Kasumi-1 (cell line): ENCODE measurements at regions not wholly inside any gene's neighbourhood (a gene's known extent, or its start where the extent isn't known, plus 50 kb on each side); places are given as distances from the start of the nearest gene placed in this dataset.

Experiments
- DNase-seq, 2 experiments: peaks; one replicate each; lab custom pipeline; 2025; lab: John Stamatoyannopoulos, UW

DNA sequence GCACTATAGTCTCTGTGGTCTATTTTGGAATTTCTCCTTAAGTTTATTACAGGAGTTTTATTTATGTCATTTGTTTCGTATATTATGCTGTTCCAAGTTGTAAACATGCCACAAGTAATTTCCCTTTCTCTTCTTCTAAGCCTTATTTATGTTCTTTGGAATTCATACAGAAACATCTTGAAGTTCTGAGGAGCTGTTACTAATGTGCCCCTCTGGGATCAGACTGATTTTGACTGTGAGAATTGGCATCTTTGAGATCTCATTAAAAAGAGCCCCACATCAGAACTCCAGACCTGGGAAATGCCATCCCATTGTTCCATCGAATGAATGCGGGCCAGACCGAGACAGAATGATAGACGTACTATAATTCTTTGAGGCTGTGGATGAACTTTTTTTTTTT is 138.8 kb upstream of the CD180 start:
- DNase-seq = no peak

DNA sequence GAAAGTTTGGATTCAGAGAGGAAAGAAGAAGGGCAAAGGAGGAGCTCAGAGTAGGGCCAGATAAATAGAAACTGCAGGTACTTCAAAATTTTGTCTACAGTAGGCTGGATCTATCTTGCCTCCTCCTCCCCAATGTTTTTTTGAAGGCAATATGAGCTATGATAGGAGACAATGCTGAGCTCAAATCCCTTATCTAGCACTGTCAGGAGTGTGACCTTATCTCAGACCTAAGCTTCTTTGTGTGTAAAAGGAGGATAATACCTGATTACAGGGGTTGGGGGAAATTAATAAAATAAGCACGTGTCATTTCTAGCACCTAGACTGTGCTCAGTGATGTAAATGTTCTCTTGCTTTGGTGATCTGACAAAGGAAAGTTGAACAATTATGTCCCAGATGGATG is 137.8 kb upstream of the CD180 start:
- DNase-seq = no peak

DNA sequence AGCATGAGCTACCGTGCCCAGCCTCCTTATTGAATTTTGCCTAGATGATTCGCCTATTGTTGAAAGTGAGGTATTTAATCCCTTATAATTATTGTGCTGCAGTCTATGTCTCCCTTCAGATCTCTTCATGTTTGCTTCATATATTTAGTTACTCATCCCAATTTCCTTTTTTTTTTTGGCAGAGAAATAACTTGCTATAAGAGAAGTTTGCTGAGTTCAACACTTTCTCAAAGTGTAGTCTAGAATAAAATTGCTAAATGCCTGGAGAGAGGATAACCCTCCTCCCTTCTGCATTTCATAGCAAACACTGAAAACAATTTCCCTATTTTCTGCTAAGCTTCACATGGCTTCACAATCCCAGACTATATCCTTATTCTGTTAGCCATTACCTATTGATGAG is 136.6 kb upstream of the CD180 start:
- DNase-seq = no peak

DNA sequence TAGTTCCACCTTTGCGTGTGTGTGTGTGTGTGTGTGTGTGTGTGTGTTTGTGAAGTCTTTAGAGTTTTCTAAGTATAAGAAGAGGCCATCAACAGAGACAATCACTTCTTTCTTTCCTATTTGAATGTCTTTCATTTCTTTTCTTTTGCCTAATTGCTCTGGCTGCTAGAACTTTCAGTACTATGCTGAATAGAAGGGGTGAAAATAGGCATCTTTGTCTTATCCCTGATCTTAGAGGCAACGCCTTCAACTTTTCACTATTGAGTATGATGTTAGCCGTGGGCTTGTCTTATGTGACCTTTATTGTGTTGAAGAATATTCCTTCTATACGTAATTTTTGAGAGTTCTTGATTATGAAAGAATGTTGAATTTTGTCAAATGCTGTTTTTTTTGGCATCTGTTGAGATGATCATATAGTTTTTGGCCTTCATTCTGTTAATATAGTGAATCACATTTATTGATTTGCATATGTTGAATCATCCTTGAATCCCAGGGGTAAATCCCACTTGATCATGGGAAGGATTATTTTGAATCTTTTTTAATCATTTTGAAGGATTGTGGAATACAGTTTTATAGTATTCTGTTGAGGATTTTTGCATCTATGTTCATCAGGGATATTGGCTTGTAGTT is 134.8 kb upstream of the CD180 start:
- DNase-seq = no peak

DNA sequence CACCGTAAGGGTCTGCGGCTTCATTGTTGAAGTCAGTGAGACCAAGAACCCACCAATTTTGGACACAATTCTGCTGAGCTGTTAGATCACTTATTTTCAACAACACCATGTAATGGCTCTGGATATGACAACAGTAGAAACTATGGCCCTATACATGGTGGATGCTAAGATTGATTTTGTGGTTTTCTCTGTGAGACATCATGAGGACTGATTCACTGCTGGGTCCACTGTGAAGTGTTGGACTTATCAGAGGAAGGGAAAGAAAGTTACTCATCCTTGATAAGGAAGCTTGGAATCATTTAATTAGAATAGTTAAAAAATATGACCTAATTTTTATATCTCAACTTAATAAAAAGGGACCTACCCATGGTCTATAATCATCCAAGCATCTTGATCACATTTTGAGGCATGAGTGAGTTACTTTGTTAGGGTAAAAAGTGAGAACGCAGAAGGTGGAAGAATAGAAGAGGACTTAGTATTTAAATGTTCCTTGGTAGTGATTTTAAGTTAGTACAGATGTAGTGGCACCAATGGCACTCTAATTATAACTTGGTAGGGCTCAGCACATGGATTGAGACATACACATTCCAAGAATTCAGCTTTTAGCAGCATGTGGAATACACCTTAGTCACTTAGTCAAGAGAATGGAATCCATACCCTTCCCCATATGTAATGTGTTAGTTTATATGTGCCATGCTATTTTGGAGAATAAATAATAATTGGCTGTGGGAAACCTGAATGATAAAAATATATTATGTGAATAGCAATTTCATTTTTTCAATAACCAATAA is 123.5 kb upstream of the CD180 start:
- no peak for DNase-seq

DNA sequence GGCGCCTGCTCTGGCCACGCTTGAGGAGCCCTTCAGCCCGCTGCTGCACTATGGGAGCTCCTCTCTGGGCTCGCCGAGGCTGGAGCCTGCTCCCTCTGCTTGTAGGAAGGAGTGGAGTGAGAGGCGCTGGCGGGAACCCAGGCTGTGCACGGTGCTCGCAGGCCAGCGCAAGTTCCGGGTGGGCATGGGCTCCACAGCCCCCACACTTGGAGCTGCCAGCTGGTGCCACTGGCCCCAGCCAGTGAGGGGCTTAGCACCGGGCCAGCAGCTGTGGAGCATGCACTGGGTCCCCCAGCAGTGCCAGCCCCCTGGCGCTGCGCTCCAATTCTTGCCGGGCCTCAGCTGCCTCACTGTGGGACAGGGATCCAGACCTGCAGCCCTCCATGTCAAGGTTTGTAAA is 122.1 kb upstream of the CD180 start:
- no peak for DNase-seq

DNA sequence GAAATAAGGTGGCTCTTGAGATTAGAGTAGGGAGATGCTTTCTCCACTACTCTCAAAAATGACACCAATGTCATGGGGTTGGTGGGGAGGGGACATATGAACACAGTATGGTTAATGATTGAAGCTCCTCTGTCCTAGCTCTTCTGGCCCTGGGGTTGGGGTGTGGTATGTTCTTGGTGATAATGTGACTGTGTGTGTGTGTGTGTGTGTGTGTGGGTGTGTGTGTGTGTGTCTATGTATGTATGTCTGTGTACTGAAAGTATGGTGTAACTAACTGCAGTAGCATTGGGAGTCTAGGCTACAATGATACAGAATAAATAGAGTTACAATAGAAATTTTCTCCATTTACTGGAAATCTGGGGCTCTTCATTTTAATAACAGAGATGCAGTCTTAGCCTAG is 121.0 kb upstream of the CD180 start:
- no peak for DNase-seq

DNA sequence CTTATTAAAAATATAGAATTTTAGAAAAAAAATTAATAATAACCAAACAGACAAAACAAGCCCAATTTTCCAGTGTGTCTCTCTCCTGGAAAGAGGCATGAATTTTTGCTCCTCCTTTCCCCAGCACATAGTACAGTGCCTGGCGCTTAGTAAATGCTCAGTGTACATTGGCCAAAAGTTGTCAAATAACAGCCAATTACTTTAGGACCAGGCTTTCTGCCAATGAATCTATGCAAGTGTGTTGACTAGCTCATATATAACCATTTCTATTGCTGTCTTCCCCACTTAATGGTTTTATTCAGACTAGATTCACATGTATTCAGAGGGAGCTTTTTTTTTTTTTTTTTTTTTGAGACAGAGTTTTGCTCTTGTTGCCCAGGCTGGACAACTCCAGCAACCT is 120.1 kb upstream of the CD180 start:
- no peak for DNase-seq

DNA sequence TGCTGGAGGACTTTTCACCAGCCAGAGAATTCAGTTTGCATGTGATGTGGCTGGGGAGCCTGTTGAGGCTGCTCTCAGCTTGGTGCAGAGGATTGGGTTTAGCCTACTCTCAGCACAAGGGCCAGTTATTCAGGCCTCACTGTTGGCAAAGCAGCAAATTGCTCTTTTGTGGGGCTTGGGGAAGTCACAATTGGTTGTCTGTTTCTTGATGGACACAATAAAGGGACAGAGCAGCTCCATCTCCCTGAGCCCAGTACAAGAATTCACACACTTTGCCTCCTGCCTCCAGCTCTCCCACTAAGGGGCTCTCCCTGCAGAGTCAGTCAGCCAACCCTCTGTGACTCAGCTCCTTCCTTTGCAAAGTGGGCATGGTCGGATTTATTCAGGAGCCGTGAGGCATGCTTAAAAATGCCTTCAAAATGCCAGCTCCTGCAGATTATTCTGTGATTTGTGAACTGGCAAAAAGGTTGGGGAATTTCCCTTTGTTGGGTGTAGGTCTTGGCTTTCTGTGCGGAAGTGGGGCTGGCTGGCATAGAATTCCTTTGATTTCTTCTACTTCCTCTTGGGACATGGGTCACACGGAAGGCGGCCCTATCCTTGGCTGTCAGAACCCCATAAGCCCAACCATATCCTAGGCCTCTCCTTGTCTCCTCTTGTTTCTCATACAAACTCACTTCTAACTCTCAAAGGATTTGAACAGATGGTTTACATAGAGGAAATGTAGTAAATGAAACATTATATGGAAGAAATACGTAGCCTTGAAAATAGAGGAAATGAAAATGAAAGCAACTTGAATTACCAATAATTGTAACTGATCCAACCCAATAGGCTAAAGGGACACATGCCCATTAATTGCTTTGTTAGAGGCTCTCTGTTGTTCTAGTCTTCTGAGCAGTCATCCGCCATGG is 118.7 kb upstream of the CD180 start:
- DNase-seq = no peak

DNA sequence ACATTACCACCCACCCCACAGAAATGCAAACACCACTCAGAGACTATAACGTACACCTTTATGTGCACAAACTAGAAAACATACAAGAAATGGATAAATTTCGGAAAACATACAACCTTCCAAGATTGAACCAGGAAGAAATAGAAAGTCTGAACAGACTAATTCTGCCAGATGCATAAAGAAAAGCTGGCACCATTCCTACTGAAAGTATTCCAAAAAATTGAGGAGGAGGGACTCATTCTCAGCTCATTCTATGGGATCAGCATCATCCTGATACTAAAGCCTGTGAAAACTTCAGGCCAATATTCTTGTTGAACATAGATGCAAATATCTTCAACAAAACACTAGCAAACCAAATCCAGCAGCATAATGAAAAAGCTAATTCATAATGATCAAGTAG is 115.1 kb upstream of the CD180 start:
- DNase-seq = no peak

DNA sequence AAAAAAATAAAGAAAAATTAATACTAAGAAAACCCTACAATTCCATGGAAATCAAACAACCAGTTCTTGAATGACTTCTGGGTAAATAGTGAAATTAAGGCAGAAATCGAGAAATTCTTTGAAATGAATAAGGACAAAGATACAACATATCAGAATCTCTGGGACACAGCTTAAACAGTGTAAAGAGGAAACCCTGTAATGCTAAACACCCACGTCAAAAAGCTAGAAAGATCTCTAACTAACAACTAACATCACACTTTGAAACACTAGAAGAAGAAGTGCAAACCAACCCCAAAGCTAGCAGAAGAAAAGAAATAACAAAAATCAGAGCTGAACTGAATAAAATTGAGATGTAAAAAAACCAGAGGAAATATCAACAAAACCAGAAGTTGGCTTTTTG is 114.6 kb upstream of the CD180 start:
- no peak for DNase-seq

DNA sequence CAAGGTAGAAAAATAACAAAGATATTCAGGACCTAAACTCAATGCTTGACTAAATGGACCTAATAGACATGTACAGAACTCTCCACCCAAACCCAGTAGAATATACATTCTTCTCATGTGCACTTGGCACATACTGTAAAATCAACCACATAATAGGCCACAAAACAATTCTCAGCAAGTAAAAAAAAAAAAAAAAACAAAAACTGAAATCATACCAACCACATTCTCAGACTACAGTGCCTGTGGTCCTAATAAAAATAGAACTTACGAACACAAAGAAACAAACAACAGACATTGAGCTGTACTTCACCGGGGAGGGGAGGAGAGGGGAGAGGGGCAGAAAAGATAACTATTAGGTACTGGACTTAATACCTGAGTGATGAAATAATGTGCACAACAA is 114.1 kb upstream of the CD180 start:
- DNase-seq = no peak

DNA sequence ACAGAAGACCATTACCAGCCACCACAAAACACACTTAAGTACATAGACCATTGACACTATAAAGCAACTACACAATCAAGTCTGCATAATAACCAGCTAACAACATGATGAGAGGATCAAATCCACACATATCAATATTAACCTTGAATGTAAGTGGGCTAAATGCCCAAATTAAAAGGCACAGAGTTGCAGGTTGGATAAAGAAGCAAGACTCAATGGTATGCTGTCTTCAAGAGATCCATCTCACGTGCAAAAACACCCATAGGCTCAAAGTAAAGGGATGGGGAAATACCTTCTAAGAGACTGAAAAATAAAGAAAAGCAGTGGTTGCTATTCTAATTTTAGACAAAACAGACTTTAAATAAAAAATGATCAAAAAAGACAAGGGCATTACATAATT is 113.6 kb upstream of the CD180 start:
- DNase-seq = no peak

DNA sequence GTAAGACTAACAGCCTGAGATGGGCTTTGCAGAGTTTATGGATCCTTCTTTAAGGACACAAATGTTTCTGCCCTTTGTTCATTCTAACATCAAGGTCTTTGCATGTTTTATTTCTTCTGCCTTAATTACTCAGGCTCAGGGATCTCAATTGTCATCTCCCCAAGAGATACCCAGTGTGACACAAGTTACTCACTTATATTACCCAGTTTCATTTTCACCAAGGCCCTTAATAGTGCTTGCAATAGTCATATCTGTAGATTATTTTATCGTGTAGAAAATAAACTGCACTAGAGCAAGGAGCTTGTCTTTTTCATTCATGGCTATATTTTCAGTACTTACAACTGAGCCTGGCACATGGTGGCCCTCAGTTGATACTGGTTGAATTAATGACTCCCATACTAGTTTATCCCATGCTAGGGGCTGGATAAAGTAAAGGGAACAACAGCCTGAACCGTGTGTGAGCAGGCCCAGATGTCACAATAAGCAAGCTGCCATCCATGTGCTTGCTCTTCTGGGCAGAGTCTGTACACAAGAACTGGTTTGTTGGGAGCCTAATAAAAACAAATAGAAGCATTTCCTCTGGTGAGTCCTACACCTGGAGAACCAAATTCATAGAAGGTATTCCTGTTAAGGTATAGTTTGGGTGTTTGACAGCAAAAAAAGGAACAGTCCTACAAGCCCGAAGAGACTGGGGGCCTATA is 112.5 kb upstream of the CD180 start:
- no peak for DNase-seq

DNA sequence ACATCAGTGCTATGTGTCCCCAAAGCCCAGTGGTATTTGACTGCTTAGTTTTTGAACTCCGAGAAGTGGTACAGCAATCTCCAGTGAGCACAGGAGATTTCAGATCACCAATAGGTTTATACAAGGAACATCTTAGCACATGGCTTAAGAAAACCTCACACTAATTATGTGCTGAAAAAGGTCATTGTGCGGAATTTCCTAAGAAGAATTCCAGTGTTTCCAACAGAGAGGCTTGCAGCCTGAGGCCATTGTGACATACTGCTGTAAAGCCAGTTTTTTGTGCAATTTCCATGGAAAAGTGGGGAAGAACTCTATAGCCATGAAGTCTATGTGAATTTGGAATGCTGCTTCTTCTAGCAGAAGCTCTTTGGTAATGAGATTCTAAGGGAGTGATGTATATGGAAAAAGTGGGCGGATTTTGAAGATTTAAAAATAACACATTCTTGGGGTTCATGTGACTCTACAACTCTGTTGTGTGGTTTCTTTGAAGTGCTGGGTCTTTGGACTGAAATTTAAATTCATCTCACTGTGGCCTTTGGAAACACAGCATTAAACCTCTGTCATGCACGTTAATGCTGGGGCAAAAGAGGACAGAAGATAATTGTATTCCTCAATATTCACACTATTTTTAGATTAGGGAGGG is 110.5 kb upstream of the CD180 start:
- no peak for DNase-seq

DNA sequence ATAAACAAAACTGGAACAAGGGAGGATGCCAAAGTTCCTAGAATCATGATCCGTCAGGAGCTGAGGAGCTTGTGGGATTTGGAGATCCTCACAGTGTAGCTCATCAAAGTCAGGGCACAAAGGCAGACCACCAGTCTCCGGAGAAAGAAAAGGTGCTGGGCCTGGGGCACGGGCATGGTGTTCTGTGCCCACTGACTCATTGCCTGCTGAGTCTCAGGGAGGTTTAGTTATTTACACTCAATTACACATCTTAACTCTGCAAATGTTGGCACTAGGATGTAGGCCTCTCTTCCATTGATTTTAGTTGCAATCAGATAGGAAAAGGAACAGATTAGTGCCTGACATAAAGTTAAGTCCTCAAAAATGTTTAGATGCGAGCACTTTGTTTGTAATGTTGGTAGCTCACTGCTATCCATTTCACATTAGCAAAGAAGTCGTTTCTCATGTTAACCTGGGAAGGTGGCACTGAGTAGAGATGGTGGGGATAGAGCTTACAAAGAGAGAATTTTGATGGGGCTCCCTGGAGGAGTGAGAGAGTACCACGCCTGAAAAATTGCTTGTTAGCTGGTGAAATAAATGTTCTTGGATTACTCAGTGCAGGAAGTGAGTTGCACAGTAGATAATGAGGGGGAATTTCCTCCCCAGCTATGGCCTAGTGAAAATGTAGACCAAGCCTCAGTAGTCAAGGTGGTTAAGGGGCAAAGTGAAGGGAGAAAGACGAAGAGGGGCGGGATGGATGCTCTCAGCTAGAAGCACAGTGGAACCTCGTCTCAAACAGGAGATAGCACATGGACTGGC is 109.5 kb upstream of the CD180 start:
- peak; percentile 10 to 22 for DNase-seq

DNA sequence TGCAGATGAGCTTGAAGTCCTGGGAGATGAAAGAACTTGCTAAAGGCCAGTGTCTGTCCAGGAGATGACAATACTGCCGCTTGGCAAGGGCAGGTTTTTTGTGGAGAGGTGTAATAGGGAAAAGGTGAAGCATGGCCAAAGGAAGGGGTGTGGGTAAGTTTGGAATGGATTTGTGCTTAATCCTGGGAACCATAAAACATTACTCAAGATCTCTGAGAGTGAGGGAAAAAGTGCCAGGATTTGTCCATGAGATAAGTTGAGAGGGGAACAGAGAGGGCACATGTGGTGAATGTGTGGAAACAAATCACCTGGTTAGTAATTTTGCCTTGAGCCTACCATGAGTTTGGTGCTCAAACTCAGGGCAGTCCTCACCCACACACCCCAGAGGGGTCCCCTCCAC is 108.8 kb upstream of the CD180 start:
- no peak for DNase-seq

DNA sequence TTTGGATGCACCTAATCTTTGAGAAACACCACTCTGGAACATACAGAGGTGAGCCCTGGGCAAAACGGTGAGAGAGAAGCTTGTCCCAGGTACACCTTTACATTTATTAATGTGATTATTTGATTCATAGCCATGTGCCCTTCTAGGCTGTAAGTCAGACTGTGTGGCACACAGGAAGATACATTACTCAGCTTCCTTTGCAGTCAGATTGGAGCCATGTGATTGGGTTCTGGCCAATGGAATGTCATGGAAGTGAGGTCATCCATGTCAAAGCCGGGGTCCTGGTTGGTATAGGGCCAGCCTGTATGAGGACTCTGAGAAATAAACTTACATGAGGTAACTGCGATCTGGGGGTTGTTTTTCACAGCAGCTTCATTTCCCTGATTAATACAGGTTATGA is 106.8 kb upstream of the CD180 start:
- no peak for DNase-seq

DNA sequence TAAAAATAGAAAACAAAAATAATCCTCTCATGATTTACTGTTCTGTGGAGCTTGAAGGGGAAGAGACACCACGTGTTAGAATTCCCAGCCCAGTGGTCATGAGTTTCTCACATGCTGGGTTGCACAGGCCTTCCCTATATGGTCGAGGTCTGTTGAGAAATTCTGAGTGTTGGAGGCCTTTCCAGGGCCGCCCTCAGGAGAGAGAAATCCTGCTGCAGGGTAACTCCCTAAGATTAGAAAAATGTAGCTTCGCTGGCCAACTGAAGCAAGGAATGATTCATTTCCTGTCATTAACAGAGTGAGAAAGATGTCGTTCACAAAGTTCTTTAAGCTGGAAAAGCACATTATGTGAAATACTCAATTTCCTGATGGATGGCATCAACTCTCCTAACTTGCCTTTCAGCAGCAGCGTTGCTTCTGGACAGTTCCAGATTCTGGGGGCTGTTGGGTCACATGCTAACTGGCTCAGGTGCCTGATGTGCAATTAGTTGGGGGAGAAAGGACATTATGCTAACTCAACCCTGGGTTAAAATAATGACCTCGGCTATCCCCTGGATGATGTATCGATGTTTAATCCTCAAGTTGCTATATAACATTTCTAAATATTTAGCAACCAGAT is 104.8 kb upstream of the CD180 start:
- DNase-seq = peak; percentile 50 to 66

DNA sequence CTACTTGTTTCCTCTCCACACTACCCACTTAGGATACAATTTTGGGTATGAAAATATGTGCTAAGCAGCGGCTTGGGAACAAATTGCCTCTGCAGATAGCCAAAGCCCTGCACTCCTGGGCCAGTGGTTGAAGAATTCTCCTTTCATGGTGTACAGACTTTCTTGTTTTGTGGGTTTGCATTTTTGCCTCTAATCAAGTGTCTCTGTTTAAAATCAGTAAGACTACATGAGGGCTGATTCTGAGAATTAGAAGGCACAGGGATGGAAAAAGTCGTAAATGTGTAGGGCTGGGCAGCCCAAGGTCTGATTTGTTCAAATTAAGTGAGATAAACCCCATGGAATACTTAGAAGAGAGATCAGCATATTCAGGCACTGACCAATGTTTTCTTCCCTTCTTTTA is 103.7 kb upstream of the CD180 start:
- no peak for DNase-seq
